Medulla oblongata (tissue), 1 donor: ENCODE measurements at regions not wholly inside any gene's neighbourhood (a gene's known extent, or its start where the extent isn't known, plus 50 kb on each side); places are given as distances from the start of the nearest gene placed in this dataset.
"Not testable (repeated sequence)": the region's sequence is repeated elsewhere in the genome, so short reads cannot be mapped to it uniquely, and the experiment has no call there.

Experiments
- DNase-seq: peaks from one replicate; pipeline ENCODE4 v3.0.0-alpha.2; 2015; ENCODE audit errors: extremely low spot score

- DNase-seq = no peak
These were observed 312.0 kb upstream of the TMPRSS15 start for GRCh38 chr21:18715606-18716005.

GRCh38 chr21:18716578-18717138, 313.1 kb upstream of the TMPRSS15 start:
- DNase-seq = no peak

DNA sequence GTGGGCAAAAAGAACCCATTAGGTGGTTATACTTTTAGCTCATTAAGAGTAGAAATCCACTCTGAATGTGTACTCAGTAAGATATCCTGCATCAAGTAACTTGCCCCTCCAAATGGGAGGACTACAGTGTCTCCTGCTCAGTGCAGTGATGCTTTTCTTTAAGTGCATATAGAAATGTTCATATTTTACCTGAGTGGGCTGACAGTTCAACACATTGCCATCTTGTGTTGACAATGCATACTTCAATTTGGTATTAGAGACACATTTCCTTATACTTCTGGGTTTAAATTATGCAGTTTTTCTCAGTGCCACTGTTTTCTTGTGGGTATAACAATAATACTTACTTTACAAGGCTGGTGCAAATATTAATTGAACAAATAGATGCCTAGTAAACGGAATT, 318.6 kb upstream of the TMPRSS15 start:
- no peak for DNase-seq

DNA sequence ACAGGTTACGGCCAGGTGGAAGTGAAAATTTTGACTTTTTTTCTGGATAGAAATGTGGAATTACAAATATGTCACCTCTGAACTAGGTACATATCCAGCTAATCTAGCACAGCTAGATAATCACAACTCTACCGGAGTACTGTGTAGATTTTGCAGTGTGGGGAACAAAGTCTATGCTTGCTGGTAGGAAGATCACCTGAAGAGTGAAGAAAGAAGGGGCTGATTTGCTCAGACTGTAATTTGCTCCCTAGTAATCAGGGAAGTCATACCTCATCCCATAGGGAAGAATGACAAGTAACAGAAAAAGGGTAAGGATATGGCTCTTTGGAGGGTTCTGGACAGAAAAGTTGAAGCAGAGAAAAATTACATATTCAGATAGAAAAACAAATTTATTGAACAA, 319.6 kb upstream of the TMPRSS15 start:
- DNase-seq = no peak

- DNase-seq = no peak
These were observed 322.1 kb upstream of the TMPRSS15 start for GRCh38 chr21:18725653-18726052.

DNA sequence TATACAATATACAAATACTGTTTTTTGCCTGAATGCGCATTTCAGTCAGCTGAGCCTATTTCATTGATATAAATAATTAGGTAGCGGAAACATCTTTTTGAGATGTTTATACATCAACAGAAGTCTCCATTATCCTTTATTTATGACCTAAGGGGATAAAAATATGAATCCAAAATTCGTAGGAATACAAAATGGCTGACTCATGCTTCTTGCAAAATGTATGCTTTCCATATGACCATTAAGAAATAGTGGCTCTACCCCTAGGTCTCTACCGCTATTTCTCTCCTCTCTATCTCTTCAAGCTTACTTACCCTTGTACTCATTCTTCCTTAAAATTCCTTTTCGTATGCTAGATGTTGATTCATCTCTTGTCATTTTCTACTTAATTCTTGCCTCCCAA, 338.4 kb upstream of the TMPRSS15 start:
- no peak for DNase-seq

DNA sequence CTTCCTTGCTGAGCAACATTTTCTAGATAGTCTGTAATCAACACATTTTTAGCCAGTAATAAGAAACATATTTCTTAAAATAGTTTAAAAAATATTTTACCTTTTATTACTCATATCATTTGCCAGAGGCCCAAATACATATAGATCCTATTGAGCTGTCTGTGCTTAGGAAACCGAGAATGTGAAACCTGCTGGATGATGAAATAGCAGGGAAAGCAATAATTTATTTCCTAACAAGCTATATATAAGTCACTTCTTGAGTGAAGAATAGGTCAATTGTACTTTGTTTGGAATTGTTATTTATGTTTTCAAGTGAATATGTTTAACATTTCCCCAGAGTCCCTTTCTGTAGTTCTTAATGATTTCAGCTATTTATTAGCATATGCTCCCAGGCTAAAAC, 339.9 kb upstream of the TMPRSS15 start:
- DNase-seq = no peak

- no peak for DNase-seq
These were observed 341.3 kb upstream of the TMPRSS15 start for GRCh38 chr21:18744840-18745239.

DNA sequence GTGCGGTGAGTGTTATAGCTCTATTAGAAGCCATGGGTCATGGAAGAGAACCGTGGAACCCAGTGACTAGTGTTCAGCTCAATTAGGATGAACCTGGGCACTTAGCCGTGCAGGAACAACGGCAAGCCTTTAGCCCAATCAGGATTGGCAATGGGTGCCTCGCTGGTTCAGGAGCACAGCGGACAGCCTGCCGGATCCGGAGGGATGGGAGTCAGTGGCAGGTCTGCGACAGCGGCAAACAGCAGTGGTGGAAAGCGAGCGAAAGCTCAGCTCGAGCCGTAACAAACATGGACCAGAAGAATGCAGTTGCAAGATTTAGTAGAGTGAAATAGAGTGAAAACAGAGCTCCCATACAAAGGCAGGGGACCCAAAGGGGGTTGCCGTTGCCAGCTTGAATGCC, 349.3 kb upstream of the TMPRSS15 start:
- DNase-seq = not testable (repeated sequence)

DNA sequence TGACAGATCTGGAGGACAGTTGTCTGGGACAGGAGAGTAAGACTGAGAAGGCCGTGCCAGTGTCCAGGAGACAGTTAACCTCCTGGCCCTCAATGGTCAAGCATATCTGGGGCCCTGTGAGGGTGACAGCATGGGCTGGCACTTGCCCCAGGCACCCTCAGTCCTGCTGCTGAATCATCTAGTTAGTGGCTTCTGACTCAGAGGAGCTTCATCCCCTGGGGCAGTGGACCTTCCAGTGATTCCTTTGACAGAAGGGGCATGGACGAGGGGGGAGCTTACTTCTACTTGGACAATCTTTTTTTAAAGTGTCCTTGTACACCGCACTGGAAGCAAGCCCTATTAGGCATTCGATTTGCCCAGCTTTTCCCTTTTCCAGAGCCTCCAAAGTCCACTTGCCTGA, 352.7 kb upstream of the TMPRSS15 start:
- not testable (repeated sequence) for DNase-seq

- DNase-seq = no peak
These were observed 355.7 kb upstream of the TMPRSS15 start for GRCh38 chr21:18759267-18759666.

- DNase-seq = no peak
These were observed 356.2 kb upstream of the TMPRSS15 start for GRCh38 chr21:18759751-18760161.

DNA sequence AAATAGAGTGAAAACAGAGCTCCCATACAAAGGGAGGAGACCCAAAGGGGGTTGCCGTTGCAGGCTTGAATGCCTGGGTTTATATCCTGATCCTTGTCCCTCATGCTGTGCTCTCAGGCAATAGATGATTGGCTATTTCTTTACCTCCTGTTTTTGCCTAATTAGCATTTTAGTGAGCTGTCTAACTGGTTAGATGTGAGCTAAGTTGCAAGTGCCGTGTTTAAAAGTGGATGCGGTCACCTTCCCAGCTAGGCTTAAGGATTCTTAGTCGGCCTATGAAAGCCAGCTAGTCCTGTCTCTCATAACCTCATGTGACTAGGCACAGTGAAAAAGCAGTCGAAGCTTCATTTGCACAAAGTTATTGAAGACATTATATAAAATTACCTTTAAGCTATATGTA, 356.7 kb upstream of the TMPRSS15 start:
- no peak for DNase-seq

- no peak for DNase-seq
These were observed 361.1 kb upstream of the TMPRSS15 start for GRCh38 chr21:18764720-18765119.

GRCh38 chr21:18769599-18769998, 366.0 kb upstream of the TMPRSS15 start:
- DNase-seq = no peak

DNA sequence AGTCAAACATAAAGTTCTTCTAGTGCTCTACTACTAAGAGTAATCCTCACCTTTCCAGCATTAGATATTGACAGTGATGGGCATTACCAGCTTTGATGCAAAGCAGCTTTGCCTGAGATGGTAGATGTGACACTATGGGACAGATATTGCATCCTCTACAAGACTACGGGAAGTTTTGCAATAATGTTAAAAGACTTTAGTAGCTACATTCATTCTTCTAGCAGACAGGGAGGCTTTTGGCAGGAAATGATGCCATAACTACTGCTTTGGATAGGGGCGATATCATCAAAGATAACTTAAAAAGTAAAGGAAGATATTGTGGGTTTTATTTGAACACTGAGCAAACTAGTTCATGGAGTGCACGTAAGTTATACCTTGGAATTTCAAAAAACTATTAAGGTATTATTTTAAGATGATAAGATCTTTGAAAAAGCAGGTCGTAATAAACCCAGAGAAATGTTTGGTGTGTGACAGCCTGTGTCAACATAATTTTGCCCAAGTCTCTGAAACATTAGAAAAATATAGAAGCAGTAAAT, 368.3 kb upstream of the TMPRSS15 start:
- DNase-seq = no peak

DNA sequence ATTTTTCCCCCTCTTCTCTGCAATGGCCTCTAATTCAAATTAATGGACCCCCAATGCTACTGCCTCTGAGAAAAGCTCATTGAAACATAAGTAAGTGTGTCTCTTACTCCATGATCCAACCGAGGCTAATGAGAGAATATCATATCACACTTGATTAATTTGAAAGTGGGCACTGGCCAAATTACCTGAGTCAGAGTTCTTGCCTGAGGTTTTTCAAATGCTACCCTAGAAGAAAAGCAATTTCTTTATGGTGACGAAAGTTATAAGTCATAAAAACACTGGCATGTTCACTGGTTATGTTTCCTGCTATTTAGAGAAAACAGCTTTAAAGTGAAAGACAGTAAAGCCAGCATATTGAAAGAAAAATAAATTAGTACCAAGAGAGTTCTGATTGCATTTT, 368.8 kb upstream of the TMPRSS15 start:
- no peak for DNase-seq

DNA sequence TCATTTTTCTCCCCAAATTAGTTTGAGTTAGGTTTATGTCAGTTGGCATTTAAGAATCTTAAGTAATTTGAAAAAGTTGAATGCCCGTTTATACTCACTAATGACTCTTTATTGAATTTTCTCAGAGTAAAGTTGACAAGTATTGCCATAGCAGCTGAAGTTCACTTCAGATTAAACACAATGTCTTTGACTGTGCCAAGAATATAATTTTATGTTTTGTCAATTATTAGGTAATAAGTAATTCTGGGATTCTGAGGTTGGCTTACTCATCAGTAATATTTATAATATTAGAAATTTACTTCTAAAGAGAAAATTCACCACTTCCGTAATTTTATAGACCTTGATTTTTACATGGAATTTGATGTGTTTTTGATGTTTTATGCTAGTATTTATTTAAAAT, 369.3 kb upstream of the TMPRSS15 start:
- DNase-seq = no peak

GRCh38 chr21:18776936-18777335, 373.4 kb upstream of the TMPRSS15 start:
- no peak for DNase-seq

DNA sequence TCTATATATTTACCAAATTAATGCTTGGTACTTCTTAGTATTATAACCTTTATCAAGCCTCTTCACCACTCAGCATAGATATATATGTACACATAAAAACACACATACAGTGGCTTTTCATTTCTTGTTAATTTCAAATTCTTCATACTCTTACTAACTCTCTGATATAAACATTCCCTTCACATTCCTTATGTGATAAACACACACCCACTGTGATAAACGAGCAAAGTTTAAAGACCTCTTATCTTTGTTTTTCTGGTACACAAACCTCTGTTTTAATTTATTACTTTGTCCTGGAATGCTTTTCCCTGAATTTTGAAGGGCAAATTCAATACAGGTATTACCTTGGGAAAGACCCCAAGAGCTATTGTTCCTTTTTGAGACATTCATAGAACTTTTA, 379.1 kb upstream of the TMPRSS15 start:
- DNase-seq = no peak

DNA sequence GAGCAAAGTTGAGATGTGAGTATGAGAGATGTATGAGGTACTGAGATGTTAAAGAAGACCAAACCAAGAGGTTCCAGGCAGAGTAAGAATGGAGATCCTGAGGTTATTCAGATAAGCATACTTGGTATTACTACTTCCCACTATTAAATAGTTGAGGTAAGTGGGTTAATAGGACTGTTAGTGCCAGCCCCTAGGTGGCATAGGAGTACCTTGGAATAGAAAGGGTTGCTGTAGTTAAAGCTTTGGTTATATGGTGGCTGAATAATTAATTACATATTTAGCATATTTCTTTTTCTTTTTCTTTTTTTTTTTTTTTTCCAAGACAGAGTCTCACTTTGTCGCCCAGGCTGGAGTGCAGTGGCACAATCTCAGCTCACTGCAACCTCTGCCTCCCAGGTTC, 397.9 kb upstream of the TMPRSS15 start:
- no peak for DNase-seq

- no peak for DNase-seq
These were observed 400.0 kb upstream of the TMPRSS15 start for GRCh38 chr21:18803624-18804023.

GRCh38 chr21:18810136-18810535, 406.6 kb upstream of the TMPRSS15 start:
- DNase-seq = no peak

DNA sequence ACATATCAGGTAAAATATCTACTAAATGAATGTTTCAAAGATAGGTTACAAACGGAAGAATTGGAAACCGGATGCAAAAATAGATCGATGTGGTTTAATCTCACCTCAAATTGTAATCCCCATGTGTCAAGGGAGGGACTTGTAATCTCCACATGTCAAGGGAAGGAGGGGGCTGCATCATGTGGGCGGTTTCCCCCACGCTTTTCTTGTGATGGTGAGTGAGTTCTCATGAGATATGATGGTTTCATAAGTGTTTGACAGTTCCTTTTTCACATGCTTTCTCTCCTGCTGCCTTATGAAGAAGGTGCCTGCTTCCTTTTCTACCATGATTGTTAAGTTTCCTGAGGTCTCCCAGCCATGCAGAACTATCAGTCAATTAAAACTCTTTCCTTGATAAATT, 408.7 kb upstream of the TMPRSS15 start:
- DNase-seq = no peak
